Kidney glomerular epithelial cell (primary cell): ENCODE measurements at regions not wholly inside any gene's neighbourhood (a gene's known extent, or its start where the extent isn't known, plus 50 kb on each side); places are given as distances from the start of the nearest gene placed in this dataset.
A peak's percentile ranks its signal among the peaks of the same experiment; 100 is the strongest.
"Not testable (repeated sequence)": the region's sequence is repeated elsewhere in the genome, so short reads cannot be mapped to it uniquely, and the experiment has no call there.

ENCODE experiments used
- DNase-seq: peaks from one replicate; lab custom pipeline; 2025; lab: John Stamatoyannopoulos, UW

DNA sequence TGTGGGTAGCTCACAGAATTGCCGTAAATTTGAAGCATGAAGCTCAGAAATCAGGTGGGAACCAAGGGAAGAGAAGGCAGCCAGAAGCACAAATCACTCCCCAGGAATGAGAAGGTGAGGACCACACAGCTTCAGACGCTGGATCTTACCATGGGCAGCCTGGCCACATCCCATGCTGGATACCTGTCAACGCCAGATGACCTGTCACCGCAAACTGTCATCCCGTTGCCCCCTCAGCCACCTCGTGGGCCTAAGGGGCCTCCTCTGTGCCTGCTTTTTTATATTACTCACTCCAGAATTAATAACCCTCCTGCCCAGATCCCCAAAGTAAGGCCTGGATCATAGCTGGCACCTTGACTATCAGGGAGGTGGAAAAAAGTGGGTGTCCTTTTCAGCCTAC, 82.3 kb upstream of the KCNK12 start:
- no peak for DNase-seq

GRCh38 chr2:47652061-47652690, 81.4 kb upstream of the KCNK12 start:
- no peak for DNase-seq

- DNase-seq: no peak
Measured at GRCh38 chr2:47651296-47651695, 80.5 kb upstream of the KCNK12 start.

GRCh38 chr2:47650001-47650535, 79.3 kb upstream of the KCNK12 start:
- no peak for DNase-seq

GRCh38 chr2:47645246-47645645, 74.5 kb upstream of the KCNK12 start:
- DNase-seq: no peak

DNA sequence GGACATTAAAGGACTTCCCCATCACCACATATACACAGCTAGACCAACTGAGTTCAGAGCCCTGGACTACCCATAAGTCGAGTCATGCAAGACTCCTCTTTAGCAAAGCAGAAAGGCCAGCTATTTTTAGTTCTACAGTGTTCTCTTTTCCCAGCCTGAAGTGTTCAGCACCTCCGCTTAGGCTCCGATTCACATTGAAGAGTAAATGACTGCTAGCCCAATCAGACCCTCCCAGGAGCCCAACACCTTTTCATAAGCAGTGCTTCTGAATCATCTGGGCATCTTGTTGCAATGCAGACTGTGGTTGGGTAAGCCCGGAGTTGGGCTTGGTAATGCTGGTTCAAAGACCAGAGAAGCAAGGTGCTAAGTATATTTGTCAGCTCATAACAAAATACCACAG, 73.6 kb upstream of the KCNK12 start:
- no peak for DNase-seq

GRCh38 chr2:47641366-47641765, 70.6 kb upstream of the KCNK12 start:
- DNase-seq: no peak

GRCh38 chr2:47640356-47640755, 69.6 kb upstream of the KCNK12 start:
- no peak for DNase-seq

DNA sequence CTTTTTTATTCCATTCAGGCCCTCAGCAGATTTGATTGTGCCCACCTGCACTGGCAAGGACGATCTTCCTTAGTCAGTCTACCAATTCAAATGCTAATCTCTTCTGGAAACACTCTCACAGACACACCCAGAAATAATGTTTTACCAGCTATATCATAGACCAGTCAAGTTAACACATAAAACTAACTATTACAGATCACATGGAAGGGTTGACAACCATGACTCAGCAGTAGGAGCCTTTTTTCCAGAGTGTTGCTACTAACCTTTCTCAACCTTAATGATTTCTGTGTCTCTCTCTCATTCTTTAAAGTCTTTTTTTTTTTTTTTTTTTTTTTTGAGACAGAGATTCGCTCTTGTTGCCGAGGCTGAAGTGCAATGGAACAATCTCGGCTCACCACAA, 68.7 kb upstream of the KCNK12 start:
- DNase-seq: no peak

DNA sequence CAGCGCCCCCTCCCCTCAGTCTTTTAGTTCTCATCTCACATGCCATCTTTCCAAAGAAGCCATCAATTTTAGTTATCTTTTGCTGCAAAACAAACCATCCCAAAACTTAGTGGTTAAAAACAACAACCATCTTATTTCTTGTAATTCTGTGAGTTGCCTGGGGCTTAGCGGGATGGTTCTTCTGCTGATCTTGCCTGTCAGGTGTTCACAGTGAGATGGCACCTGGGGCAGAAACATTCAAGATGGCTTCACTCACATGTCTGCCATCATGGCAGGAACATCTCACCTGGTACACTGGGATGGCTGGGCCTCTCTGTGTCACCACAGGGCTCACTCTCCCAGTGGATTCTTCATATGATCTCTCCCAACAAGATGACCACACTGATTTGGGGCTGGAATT, 67.6 kb upstream of the KCNK12 start:
- no peak for DNase-seq

- no peak for DNase-seq
Measured at GRCh38 chr2:47636596-47637264, 65.9 kb upstream of the KCNK12 start.

- no peak for DNase-seq
Measured at GRCh38 chr2:47636176-47636575, 65.4 kb upstream of the KCNK12 start.

DNA sequence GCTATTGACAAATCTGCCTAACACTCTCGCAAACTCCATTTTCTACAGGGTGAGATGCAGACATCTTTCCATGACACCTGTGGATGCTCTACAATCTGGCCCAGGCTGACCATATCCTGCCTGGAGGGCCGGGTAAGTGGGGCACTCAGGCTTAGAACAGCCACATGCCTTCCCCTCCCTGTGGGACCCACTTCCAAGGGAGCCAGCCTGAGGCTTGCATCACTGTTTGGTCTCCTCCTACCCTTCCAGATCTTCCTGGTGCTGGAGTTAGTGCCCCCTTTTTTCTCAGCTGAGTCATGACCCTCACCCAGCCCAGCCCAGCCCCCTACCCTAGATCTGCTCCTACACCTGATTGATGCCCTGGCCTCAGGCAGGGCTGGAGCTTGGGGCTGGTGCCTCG, 62.0 kb upstream of the KCNK12 start:
- no peak for DNase-seq

GRCh38 chr2:47631792-47632398, 61.1 kb upstream of the KCNK12 start:
- peak; percentile 43 for DNase-seq

- DNase-seq: no peak
Measured at GRCh38 chr2:47631306-47631705, 60.5 kb upstream of the KCNK12 start.

- DNase-seq: no peak
Measured at GRCh38 chr2:47629501-47630460, 59.0 kb upstream of the KCNK12 start.

DNA sequence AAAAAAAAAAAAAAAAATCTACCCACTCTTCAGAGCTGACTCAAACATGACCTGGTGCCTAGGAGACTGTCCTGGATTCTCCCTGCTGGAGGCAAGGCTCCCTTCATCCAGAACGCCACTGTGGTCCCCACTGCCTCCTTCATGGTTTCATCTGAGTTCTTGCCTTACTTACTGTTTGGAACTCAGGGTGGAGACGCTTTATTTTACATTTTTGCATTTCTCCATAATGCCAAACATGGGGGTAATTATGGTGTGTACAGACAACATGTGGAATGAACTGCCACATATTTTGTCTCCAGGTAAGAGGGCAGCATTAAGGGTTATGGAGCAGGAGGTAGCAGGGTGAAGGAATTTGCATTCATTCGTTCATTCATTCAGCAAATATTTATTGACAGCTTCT, 58.1 kb upstream of the KCNK12 start:
- no peak for DNase-seq

- no peak for DNase-seq
Measured at GRCh38 chr2:47626664-47627063, 55.9 kb upstream of the KCNK12 start.

- not testable (repeated sequence) for DNase-seq
Measured at GRCh38 chr2:47623140-47623539, 52.4 kb upstream of the KCNK12 start.

- no peak for DNase-seq
Measured at GRCh38 chr2:47620770-47621437, 50.1 kb upstream of the KCNK12 start.
